Activated B cell treated with CpG ODN at 0.5 μM for 24 hours (primary cell): ENCODE measurements at regions not wholly inside any gene's neighbourhood (a gene's known extent, or its start where the extent isn't known, plus 50 kb on each side); places are given as distances from the start of the nearest gene placed in this dataset.

Experiments
- ATAC-seq: fragments of 200-7000 bp; cut with Tn5 transposase; one replicate; pipeline ENCODE4 v1.10.0; 2021; ENCODE audit warnings: low read depth, mild to moderate bottlenecking, moderate library complexity
- CTCF ChIA-PET: fragments of 350-600 bp; sonication (Branson Sonifier 250); formaldehyde crosslinking; loops from one replicate; lab custom pipeline; 2021; ENCODE audit warnings: antibody characterized with exemption; lab: Charles Lee
- POLR2A ChIA-PET: fragments of 350-600 bp; sonication (Branson Sonifier 250); formaldehyde crosslinking; loops from one replicate; lab custom pipeline; 2021; ENCODE audit warnings: antibody characterized with exemption; lab: Charles Lee
- DNase-seq: peaks from one replicate; pipeline ENCODE4 v3.0.0; 2022
- H3K27ac Mint-ChIP-seq: one replicate; pipeline ENCODE4 v1.8.0; 2020; ENCODE audit warnings: mixed read lengths
- H3K27me3 Mint-ChIP-seq: one replicate; pipeline ENCODE4 v1.8.0; 2021; ENCODE audit warnings: mixed read lengths
- H3K36me3 Mint-ChIP-seq: one replicate; pipeline ENCODE4 v1.8.0; 2021; ENCODE audit warnings: low read depth, mixed read lengths
- H3K4me1 Mint-ChIP-seq: one replicate; pipeline ENCODE4 v1.8.0; 2021; ENCODE audit warnings: mixed read lengths
- H3K4me3 Mint-ChIP-seq: one replicate; pipeline ENCODE4 v1.8.0; 2020; ENCODE audit warnings: mild to moderate bottlenecking, mixed read lengths
- H3K9me3 Mint-ChIP-seq: one replicate; pipeline ENCODE4 v1.8.0; 2020; ENCODE audit warnings: mixed read lengths
- CTCF ChIP-seq: fragments of 200-600 bp; IDR thresholded peaks from one replicate; pipeline ENCODE4 v1.8.0; 2022; ENCODE audit warnings: antibody characterized with exemption, mild to moderate bottlenecking
- intact Hi-C: fragments of 100-400 bp; cut with micrococcal nuclease; formaldehyde crosslinking; loops from one replicate; pipeline ENCODE4 v1.15.1; 2024

GRCh38 chr20:39903806-39904465 lies 785.1 kb downstream of the MAFB start:
- Mint-ChIP-seq H3K27me3 (peaks cover 7% of the 10 kb centered on the region), H3K4me3 (no peak overlapping the region), H3K9me3 (no peaks in the 10 kb centered on the region), H3K36me3 (no peaks in the 10 kb centered on the region), H3K4me1 (no peaks in the 10 kb centered on the region), H3K27ac (no peak overlapping the region)
- intact Hi-C loops: no loop called here
- no peak for TF ChIP-seq CTCF
- no peak for DNase-seq
- ChIA-PET POLR2A (no interaction called here), CTCF (no interaction called here)
- no peak for ATAC-seq

GRCh38 chr20:39899881-39900280 lies 789.2 kb downstream of the MAFB start:
- Mint-ChIP-seq H3K27me3 (peaks cover 9% of the 10 kb centered on the region), H3K9me3 (no peaks in the 10 kb centered on the region), H3K36me3 (no peaks in the 10 kb centered on the region), H3K4me3 (no peak overlapping the region), H3K4me1 (no peaks in the 10 kb centered on the region), H3K27ac (no peak overlapping the region)
- DNase-seq (no peak), ATAC-seq (no peak)
- ChIA-PET CTCF (no interaction called here), POLR2A (no interaction called here)
- no peak for TF ChIP-seq CTCF
- intact Hi-C loops: no loop called here

GRCh38 chr20:39898467-39898852 lies 790.6 kb downstream of the MAFB start:
- DNase-seq: no peak
- ChIA-PET CTCF (no interaction called here), POLR2A (interaction anchor here (1.1 kb wide), 1 partner anchor 9 kb away, joined by 4 read pairs; no protein-coding TSS in a partner anchor)
- Mint-ChIP-seq H3K4me3 (no peak overlapping the region), H3K27ac (no peak overlapping the region), H3K4me1 (no peaks in the 10 kb centered on the region), H3K36me3 (no peaks in the 10 kb centered on the region), H3K9me3 (no peaks in the 10 kb centered on the region), H3K27me3 (peaks cover 9% of the 10 kb centered on the region)
- TF ChIP-seq CTCF: no peak
- intact Hi-C loops: no loop called here
- no peak for ATAC-seq

GRCh38 chr20:39897781-39898466 lies 791.1 kb downstream of the MAFB start:
- H3K27ac Mint-ChIP-seq: no peak overlapping the region
- CTCF ChIA-PET: no interaction called here
- ATAC-seq: no peak
- peaks cover 9% of the 10 kb centered on the region for H3K27me3 Mint-ChIP-seq
- no peaks in the 10 kb centered on the region for H3K9me3 Mint-ChIP-seq
- POLR2A ChIA-PET: interaction anchor here (1.1 kb wide), 1 partner anchor 9 kb away, joined by 4 read pairs; no protein-coding TSS in a partner anchor
- intact Hi-C loops: no loop called here
- H3K4me3 Mint-ChIP-seq: no peak overlapping the region
- no peaks in the 10 kb centered on the region for H3K36me3 Mint-ChIP-seq
- no peak for TF ChIP-seq CTCF
- no peaks in the 10 kb centered on the region for H3K4me1 Mint-ChIP-seq
- DNase-seq: no peak

GRCh38 chr20:39897058-39897457 lies 792.0 kb downstream of the MAFB start:
- Mint-ChIP-seq H3K27ac (no peak overlapping the region), H3K9me3 (no peaks in the 10 kb centered on the region), H3K4me1 (no peaks in the 10 kb centered on the region), H3K4me3 (no peak overlapping the region), H3K27me3 (peaks cover 10% of the 10 kb centered on the region), H3K36me3 (no peaks in the 10 kb centered on the region)
- ChIA-PET POLR2A (no interaction called here), CTCF (interaction anchor here (0.6 kb wide), 1 partner anchor 19 kb away, joined by 5 read pairs; no protein-coding TSS in a partner anchor)
- no peak for TF ChIP-seq CTCF
- no peak for DNase-seq
- intact Hi-C loops: no loop called here
- ATAC-seq: no peak
